HG02885 (cell line): ENCODE measurements at regions not wholly inside any gene's neighbourhood (a gene's known extent, or its start where the extent isn't known, plus 50 kb on each side); places are given as distances from the start of the nearest gene placed in this dataset.

ENCODE experiments used
- ATAC-seq: cut with Tn5 transposase; IDR thresholded peaks from one replicate; pipeline ENCODE4 v1.9.1; 2021; ENCODE audit warnings: mild to moderate bottlenecking; ENCODE audit not compliant: unreplicated experiment, poor library complexity

DNA sequence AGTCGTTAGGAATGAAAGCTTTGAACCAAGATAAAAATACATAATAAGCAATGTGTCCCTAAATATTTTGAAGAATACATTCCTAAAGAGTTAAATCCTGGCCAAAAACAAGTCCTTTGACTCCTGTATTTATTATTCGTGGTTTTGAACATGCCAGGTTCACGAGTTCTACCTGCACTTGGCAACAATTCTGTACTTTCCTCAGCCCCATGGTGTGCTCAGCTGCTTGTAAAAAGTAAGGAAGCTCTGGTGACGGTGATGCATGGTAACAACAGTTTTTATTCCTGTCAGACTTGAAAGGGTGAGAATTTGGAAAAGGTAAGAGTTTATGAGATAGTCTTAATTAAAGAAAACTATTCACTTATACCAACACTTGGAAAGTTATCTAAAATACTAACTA is 95.0 kb upstream of the KLF12 start:
- no peak for ATAC-seq

DNA sequence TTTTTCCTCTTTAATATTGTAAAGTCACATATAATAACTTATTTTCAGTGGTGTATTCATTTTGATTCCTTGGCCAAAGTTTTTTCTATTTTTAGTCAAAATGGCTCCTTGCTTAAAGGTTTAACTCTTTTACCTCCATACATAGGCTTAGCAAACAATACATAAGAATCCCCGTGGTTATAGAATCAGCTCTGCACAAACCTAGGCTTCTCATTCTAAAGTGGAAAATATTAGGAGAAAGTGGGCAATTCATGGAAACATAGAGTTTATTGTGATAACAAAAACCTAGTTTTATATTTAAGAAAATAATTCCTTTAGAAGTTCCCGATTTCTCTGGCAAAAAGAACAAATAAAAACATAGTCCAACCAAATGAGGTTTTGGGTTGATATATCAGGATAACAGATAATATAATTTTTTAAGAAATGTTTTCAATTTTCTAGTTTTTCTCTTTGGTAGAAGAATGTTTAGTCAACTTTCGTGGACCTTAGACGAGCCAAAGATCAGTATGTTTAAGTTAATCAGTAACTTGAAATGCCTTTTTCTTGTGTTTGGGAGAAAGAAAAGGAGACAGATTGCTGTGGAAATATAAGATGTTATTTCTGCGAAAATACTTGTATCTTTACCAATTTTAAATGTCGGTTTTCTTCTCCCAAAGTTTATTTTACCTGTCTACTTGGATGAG is 93.4 kb upstream of the KLF12 start:
- ATAC-seq: no peak

DNA sequence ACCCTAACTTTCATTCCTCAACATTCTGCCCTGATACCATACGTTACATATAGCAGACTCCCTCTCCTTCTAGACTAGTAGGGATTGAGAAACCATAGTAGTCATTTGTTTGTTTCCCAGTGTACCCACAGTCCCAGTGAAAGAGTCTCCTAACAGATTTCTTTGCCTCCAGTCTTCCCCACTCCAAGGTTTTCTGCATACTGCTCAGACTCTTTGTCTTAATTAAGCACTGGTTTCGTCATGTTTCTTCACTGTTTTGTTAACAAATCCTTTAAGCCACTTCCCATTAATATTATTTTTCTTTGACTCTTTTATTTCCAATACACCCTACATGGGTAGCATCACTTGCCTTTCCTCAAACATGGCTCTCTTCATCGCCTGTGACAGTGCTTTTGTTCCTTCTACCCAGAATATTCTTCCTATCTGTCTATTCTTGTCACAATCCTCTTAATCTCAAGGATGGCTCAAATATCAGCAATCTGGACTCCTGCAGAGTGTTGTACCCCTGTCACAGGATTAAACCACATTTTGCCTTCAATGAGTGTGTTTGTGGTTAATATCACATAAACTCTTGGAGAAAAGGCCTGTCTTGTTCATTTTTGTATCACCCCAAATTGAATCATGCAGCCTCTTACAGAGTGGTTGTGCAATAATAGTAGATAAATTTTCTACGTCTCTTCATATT is 92.7 kb upstream of the KLF12 start:
- ATAC-seq: no peak

DNA sequence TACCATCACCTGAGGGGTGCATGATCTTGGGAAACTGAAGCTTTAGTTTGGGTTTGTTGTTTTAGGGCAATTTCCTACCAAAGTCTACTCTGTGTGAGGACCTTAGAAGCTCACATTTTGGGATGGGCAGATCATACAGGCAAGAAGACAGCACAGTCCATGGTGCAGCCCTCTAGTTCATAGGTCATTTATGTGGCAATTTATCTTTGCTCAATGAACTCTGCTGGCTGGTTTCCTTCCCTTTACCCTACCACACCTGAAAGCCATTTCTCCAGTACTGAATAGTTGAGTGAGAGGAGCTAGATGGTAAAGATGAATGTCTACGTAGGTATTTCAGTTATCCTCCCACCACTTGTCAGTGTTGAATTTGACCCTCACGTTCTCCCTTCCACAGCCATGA is 87.5 kb upstream of the KLF12 start:
- no peak for ATAC-seq

DNA sequence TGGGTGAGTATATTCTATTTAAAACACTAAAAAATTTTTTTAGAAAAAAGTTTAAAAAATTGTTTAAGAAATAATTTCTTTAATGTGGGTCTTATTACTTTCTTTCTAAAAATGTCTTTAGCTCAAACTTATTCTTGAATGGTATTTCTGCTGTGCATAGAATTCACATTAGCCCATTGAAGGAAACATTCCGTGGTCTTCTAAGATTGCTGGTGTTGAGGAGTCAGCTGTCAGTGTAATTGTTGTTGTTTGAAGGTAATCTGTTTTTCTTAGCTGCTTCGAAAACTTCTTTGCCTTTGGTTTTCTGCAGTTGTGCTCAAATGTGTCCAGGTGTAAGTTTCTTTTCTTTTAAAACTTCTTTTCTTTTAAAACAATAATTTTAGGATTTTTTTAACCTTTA is 85.4 kb upstream of the KLF12 start:
- ATAC-seq: no peak

DNA sequence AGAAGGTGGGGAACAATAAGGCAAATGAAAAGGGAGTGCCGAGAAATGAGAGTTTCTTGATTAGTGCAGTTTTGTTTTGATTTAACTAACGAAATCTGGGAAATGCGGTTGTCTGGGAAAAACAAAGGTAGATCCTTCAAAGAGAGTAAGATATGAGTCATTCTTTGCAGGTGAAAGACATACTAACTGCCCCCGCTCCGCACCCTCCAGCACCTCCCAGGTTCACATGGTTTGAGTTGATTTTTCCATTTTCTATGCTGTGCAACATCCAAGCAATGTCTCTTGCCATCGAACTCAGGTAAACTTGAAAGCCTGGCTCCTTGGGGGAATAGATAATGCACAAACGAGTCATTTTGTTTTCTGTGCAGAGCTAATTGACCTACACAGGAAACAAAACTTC is 84.1 kb upstream of the KLF12 start:
- ATAC-seq: no peak

DNA sequence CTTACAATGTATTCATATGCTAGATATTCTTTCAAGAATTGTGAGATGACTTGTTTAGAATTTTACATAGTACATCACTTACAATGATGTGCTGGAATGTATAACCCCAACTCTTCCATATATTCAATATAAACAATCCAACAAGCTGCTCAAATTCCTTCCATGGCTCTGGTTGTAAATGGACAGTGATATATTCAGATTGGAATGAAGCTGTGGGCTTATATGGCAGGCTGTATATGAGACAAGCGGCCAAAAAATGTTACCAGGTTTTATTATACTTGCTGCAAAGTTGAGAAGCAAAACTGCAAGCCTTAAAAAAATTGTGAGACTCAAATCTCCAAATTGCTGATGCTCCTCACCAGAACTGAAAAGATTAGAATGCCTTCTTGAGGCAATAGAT is 83.6 kb upstream of the KLF12 start:
- ATAC-seq: no peak

DNA sequence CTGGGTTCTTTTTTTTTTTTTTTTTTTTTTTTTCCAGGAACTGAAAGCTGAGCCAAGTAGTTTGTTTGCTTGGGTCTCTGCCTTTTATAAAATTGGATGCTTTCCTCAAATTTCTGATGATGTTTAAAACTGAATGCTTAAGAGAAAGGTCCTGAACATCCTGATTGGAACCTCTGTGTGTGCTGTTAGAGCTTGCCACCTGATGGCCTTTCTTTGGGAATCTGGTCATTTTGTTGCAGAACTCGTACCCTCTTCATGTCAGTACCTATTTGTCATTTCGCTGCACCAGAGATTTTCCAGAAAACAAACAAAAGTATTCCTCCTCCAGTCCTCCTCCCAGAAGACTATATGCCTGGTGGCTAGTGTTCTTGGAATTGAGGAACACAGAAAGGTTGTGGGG is 81.2 kb upstream of the KLF12 start:
- ATAC-seq: no peak

DNA sequence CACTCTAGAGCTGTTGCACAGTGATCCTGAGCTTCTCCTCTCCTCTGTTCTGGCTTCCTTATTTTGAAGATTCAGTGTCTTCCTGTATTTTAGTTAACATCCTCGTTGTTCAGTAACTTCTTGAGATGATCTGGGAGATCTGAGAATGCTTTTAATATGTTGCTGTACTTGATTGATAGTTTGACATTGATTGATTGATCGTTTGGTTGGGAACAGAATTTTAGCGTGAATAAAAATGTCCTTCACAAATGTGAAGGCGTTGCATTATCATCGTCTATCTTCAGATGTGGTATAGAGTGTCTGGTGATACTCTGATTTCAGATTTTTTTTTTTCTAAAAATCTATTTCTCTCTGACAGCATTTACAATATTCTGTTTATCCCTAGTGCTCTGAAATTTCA is 80.1 kb upstream of the KLF12 start:
- ATAC-seq: no peak

DNA sequence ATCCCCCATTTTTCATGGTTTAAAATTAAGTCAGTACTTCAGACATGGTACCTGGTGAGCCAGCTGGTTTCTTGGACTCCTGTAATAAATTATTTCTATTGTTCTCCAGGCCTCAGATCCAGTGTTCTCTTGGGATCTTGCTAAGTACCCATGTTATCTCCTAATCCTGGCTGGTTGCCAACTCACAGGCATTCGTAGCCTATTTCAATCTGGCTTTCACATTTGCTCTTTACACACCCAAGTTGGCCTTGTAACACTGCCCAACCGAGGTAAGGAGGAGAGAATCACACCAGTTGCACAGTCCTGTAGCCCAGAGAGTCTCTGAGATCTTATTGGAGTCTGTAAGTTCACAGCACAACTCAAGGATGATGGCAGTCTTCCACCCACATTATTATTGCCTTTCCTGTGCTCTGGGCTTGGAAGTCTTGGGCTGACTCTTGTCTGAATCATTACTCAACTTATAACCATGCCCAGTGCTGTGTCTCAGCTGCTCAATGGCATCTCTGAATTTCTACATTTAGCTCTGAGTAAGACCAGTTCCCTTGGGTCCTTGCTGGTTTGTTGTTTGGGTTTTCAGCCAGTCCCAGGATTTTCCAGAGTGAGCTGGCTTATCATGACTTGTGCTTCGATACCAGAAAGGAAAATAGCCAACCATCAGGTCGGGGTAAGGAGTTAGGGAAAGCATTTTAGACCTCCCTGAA is 76.6 kb upstream of the KLF12 start:
- no peak for ATAC-seq

DNA sequence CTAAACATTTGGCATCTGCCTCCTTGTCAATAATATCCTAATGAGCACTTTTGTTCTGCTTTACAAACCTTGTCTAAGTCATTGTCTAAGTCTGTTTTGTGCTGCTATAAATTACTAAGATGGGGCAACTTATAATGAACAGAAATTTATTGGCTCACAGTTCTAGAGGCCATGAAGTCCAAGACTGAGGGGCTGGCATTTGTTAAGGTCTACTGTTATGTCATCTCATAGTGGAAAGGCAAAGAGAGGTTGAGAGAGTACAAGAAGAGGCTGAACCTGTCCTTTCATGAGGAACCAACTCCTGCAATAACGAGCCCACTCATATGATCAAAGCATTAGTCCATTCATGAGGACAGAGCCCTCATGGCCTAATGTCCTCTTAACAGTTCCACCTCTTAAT is 72.7 kb upstream of the KLF12 start:
- ATAC-seq: no peak

DNA sequence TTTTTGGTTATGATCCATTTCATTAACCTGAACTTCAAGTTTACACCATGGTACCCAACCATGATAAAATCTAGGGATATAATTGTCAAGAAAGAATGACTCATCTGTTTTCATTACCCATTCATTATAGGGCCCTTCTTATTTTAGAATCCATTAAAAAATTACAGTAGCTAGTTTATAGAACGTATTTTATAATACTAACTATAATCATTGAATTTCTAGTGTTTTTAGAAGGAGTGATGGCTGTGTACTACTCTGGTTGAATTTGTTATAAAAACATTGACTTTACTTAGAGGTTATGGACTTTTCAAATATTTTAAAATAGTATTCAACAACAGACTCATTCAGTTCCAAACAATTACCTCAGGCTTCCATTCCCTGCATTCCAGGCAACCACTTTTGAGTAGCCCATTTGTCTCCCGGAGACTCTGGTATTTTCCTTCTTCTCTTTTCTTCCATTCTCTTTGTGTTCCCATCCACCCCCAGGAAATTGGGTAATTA is 71.9 kb upstream of the KLF12 start:
- no peak for ATAC-seq

DNA sequence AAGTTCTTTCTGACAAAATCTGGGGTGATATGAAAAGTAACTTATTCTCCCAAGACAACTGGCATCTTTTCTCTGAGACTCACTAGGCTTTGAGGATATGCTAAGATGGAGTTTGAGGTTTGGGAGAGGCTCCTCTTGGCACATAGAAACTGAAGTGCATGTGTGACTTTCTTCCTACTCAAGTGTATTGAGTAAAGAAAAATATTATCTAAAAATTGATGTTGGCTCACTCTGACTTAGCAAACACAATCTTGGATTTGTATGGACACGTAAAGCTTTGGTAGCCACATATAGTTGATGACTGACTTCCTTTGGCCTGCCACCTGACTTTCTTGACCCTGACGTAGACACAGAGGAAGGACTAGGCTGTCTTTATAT is 71.1 kb upstream of the KLF12 start:
- no peak for ATAC-seq

DNA sequence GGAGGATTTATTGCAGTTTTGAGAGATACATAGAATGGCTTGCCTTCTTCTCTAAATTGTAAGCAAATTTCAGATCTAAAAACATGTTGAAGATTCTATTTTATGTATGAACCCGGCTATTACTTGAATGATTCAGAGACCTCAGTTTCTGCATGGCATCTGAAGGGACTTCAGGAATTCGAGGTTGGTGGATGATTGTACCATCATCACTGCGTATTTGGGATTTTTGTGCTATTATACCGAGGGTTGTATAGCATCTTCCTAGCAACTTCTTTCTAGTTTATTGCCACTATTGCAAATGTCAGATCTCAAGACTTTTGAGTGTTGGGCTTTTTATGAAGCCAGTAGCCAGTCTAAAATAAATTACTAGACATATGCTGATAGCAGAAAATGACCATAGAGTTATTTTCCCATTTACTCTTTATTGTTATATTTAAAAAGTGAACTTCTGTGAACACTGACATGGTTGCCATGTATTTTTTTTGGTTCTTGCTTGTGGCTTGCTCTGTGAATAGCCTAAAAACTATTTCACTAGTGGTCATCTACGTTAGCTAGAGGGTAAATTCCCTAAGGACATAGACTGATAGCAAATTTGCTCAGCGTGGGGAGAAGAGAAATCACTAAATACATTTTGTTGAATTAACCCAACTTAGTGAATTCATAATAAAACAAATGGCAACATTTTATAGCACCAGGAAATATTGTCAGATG is 70.6 kb upstream of the KLF12 start:
- no peak for ATAC-seq

DNA sequence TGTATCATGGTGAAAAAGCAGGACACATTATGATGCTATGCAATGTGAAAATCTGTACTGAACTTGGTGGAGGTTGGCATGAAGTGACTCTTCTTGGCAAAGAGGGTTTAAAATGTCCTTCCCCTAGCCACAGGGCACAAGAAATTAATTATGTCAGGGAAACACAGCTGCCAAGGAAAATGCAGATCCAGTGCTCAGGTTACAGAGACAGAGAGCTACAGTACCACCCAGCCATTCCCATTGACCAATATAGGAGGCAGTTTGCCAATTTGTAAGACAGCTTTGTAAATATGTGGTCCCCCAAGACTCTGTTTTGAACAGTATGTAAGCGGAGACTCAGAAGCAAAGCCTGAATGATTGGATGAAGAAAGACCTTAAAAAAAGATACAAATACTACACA is 69.4 kb upstream of the KLF12 start:
- no peak for ATAC-seq

DNA sequence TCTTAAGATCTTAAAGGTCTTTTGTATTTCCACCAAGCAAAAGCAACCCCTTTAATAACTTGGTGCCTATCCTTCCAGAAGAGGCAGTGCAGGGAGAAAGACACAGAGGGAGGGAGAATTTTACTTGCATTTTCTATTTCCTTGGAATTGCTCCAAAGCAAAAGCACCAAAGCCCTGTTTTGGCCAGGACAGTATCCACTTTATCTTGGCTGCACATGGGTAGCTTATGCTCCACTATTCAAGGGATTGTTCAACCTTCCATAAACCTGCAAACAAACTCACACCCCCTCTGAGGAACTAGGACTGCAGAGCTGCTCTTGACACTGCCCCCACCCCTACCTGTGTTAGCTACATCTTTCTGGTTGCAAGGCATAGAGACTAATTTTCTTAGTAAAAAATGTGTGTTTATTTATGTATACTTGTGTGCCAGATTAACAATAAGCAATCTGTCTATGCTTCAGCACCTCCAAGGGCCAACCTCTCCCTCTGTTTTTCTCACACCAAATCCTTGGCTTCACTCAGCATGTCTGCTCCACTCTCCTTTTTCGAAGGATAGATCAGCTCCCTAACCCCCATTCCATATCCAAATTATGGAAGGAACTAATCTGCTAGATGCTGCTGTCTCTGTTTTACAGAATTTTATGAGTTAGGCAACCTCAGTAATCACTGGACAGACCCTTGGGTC is 68.1 kb upstream of the KLF12 start:
- no peak for ATAC-seq

DNA sequence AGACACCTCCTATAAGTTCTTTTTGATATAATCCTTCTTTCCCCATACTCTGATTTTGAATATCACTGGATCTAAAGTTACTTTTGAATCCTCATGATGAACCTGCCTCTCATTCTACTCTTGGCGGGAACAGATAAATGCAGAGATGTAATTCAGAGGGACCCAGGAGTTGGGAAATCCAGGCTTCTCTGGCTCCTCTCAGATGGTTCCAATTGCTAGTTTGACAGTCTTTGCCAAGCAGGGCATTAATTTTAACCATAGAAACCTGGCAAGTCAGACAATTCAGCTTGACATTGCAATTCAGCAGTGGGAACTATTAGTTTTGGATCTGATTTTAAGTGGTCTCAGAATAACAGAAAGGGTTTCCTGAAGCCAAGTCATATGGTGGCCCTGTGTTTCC is 67.3 kb upstream of the KLF12 start:
- no peak for ATAC-seq

DNA sequence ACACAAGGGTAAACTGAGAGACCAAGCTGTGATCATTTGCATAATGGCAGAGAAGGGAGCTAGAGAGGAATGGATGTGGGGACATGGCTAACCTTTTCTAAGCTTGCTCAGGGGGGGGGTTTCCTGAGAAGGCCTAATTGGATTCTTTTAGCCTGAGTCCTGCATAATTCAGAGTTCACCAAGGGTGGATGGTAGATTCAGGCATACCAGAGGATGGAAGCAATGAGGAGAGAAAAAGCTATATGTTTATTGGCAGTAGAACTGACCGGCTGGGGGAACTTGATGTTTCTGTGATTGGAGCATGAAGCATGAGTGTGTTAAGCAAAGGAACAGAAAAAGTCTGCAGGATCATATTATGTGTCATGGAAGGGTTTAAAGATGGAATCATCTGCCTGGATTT is 65.9 kb upstream of the KLF12 start:
- no peak for ATAC-seq

DNA sequence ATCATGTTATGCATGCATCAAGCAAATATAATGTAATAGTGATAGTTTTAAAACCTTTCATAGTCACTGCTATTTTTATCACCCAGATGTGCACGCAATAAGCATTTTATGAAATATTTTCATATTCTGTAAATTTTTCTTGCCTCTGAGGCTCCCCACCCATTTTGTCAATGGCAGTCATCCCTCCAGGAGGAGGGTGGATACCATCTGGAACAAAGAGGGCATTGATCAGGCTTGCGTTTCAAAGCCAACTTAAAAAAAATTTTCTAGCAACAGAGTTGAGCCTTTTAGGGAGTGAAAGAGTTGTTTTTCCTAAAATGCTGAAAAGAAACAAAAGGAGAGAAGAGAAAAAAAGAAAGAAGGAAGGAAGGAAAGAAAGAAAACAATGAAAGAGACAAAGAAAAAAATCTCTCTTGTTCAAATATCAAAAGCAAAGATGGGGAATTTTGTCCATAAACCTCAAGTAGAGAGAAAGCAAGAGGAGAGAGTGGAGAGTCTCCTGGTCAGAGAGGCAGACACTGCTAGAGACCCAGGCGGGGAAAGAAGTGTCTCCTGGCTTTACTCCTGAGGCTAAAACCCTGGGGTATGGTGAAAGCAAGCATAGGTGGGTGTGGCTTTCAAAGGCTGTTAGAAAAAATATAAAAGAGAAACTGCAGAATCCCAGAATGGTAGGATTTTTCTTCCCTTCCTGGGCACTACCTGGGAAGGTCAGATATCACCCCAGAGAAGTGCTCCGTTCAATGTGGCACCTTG is 63.6 kb upstream of the KLF12 start:
- ATAC-seq: no peak

DNA sequence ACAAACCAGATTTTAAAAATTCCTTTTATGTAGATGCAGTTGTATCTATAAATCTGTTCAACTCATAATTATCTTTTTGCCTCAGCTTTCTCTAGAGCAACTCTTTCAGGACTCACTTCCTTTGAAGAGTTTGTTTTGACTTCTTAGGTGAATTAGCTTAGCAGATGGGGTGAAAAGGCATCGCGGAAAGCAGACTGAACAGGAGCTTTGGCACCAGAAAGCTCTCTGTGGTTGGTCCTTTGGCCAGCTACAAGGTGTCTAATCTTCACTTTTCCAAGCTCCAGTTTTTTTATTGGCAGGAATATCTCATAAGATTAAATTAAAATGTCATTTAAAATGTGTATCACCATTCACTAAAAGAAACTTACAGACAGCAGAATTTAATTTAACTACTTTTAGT is 60.6 kb upstream of the KLF12 start:
- ATAC-seq: no peak
